GM12872 (cell line): ENCODE measurements at regions not wholly inside any gene's neighbourhood (a gene's known extent, or its start where the extent isn't known, plus 50 kb on each side); places are given as distances from the start of the nearest gene placed in this dataset.

Experiments used
- TF ChIP-seq, protein P1 (sequence below): IDR thresholded peaks from 3 replicates; pipeline ENCODE4 v1.5.1; 2011; ENCODE audit warnings: low read depth, mild to moderate bottlenecking, low read length, moderate library complexity; ENCODE audit not compliant: insufficient read depth

DNA sequence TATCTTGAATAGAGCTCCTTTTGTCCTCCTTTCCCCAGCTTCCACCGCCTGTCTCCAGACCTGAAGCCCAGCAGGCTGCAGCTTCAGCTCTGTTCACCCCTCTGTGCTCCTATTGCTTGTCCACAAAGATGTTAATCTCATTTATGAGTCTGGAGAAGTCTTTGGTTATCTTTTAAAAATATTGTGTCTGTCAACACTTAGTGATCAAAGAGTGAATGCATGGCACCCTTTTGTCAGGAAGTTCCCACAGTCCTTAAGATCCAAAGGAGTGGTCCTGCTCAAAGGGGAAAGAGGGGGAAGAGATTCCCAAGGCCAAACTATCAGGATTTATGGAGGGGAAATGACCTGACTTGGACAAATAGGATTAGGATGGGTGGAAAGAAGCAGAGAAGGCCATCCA, 118.9 kb downstream of the ACAA2 start:
- TF ChIP-seq, protein P1, sequence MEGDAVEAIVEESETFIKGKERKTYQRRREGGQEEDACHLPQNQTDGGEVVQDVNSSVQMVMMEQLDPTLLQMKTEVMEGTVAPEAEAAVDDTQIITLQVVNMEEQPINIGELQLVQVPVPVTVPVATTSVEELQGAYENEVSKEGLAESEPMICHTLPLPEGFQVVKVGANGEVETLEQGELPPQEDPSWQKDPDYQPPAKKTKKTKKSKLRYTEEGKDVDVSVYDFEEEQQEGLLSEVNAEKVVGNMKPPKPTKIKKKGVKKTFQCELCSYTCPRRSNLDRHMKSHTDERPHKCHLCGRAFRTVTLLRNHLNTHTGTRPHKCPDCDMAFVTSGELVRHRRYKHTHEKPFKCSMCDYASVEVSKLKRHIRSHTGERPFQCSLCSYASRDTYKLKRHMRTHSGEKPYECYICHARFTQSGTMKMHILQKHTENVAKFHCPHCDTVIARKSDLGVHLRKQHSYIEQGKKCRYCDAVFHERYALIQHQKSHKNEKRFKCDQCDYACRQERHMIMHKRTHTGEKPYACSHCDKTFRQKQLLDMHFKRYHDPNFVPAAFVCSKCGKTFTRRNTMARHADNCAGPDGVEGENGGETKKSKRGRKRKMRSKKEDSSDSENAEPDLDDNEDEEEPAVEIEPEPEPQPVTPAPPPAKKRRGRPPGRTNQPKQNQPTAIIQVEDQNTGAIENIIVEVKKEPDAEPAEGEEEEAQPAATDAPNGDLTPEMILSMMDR: no peak

DNA sequence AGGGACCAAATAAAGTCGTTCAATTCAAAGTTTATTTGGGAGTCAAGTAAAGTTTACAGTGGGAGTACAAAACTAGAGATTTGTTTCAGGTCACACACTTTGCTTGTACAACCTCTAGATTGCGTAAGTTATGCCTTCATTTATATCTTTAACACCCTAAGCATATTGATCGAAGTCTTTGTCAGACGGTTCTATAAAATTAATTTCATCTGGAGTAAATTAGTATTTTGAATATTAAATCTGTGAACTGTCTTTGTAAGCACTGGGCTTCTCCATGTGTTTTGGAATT, 119.7 kb downstream of the ACAA2 start:
- TF ChIP-seq, protein P1: no peak

DNA sequence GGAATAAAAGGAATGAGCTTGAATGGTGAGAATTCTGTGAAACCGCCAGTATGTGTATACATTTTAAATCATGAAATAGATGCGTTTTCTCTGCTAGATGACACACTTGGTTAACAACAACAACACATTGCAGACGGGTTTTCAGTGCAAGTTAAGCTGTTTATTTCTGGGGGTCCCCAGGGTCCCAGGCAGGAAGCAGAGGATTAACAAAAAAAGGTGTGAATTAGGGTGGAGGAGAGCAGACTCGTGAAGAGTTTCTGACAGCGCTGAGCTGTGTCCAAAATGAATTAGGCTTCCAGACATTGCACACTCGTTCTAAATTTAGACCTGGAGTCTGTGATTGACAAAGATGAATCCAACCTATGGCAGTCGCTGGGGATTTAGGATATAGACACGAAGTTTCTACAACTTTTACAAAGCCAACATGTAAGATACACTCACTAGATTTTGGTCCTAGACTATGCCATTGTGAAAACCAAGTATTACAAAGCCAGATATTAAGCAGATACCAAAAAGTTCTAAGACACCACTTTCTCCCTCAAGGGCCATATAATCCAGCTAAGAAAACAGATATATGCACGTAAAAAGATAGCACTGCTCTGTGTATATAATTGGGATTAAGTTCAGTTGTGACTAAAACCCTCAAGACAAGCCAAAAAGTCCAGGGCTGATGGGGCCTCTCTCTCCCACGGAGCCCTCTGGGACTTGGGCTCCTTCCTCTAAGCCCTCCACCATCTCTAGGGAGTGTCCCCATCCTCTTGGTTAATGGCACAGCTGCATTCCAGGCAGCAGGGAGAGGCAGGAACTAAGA, 120.2 kb downstream of the ACAA2 start:
- TF ChIP-seq, protein P1: no peak

DNA sequence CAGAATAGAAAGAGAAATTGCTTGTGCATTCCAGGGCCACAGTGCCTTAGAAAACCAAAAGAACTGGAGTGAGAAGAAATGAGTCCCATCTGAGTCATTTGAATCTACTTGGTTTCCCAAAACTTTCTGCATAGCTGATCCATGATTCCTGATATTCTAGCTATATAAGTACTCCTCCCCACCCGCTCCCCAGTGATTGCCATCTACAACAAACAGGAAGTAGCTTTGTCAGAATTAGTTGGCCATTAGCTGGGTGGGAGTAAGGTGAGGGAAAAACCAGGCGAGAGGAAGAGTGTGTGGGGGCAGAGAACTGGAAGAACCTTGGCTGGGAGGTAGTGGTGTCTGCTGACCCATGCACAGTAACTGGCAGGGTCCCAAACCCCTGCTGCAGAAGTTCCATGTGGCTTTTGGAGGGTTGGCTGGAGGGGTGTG, 122.1 kb downstream of the ACAA2 start:
- TF ChIP-seq, protein P1: no peak

DNA sequence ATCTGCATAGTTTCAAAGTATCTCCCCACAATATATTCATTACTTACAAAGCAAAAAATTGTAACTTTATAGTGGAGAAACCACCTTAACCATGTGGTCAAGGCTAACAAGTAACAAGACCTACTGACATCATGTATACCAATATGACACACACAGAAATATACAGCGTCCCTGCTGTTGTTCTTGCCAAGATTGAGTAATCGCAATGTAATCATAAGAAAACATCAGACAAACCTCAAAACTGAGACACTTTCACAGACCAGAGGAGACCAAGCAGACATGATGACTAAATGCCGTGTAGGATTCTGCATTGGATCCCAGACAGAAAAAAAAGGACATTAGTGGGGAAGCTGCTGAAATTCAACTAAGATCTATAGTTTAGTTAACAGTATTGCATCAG, 123.0 kb downstream of the ACAA2 start:
- TF ChIP-seq, protein P1: no peak

DNA sequence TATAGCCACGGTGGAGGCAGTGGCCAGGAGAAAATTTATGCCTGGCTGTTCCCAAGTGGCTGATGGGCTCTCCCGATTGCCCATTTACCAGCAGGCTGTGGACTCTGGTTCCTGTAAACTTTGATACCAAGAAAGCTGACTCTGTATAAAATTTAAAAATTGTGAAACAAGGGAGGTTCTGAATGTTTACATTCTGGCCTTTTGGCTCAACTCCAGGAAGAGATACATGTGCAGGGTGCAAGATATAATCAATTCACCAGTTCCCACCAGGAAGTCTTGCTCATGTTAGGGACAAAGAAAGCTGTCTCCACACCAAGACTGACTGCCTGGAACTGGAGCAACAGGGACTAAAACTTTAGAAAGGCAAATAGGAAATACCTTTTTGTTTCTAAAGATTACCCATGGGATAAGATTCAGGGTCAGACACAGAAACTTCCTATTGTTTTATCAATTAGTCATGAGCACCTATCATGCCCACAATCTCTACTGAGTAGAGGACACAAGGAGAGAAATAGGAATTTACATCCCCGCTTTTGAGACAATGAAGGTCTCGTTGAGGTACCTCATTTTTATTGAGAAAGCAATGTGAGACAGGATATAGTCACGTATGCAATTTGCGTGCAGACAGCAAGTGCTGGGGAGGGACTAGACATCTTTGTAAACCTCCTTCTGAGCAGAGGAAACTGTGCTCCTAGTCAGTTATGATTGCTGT, 123.5 kb downstream of the LIPG start:
- TF ChIP-seq, protein P1: no peak

DNA sequence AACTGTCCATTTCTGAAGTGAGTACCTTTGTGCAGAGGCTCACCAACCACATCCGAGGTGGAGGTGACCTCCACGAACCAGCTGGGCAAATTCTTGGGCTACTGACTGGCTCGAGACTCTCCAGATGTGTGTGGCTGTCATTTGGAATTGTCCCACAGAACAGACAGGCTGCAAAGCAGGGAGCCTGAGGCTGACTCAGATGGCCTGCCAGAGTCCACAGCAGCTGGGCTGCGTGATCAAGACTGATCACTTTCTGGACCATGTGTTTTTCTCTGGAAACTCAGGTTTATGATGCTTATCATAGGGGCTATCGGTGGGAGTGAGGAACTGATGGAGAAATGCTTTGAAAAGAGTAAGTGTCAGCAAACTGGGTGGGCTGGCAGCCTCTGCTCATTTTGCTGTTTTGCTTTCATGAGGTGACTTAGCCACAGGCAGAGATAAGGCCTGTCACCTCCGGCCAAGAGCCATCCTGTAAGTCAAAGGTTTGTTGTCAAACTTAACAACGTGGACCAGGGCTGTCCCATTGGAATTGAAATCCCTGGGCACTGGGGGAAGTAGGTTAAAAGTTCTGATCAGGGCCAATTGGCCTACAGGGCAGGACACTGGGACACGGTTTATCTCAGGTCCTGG, 120.4 kb downstream of the LIPG start:
- TF ChIP-seq, protein P1: no peak
